Upper lobe of right lung (tissue), 1 donor: ENCODE measurements at regions not wholly inside any gene's neighbourhood (a gene's known extent, or its start where the extent isn't known, plus 50 kb on each side); places are given as distances from the start of the nearest gene placed in this dataset.

Experiments
- ATAC-seq: fragments of 200-7000 bp; cut with Tn5 transposase; one replicate; pipeline ENCODE4 v1.9.1; 2020; ENCODE audit warnings: mild to moderate bottlenecking, moderate library complexity
- DNase-seq: peaks from one replicate; pipeline ENCODE4 v3.0.0-alpha.2; 2020
- H3K27ac ChIP-seq: fragments of 200-600 bp; one replicate; pipeline ENCODE4 v1.8.0; 2022
- H3K27me3 ChIP-seq: fragments of 200-600 bp; one replicate; pipeline ENCODE4 v1.8.0; 2022; ENCODE audit warnings: mild to moderate bottlenecking
- H3K36me3 ChIP-seq: fragments of 200-600 bp; one replicate; pipeline ENCODE4 v1.8.0; 2022
- H3K4me1 ChIP-seq: fragments of 200-600 bp; one replicate; pipeline ENCODE4 v1.8.0; 2022
- H3K4me3 ChIP-seq: fragments of 200-600 bp; one replicate; pipeline ENCODE4 v1.8.0; 2022; ENCODE audit warnings: mild to moderate bottlenecking
- H3K9me3 ChIP-seq: fragments of 200-600 bp; one replicate; pipeline ENCODE4 v1.8.0; 2022
- intact Hi-C: fragments of 100-400 bp; cut with DNase I; formaldehyde crosslinking; loops from one replicate; pipeline ENCODE4 v1.11.0; 2022
- TF ChIP-seq, protein P1 (sequence below): fragments of 200-600 bp; IDR thresholded peaks from one replicate; pipeline ENCODE4 v1.8.0; 2022; ENCODE audit warnings: antibody characterized with exemption
- donor health status: DM: no; HTN: yes; CAD: no; lungs with severe emphysema.

DNA sequence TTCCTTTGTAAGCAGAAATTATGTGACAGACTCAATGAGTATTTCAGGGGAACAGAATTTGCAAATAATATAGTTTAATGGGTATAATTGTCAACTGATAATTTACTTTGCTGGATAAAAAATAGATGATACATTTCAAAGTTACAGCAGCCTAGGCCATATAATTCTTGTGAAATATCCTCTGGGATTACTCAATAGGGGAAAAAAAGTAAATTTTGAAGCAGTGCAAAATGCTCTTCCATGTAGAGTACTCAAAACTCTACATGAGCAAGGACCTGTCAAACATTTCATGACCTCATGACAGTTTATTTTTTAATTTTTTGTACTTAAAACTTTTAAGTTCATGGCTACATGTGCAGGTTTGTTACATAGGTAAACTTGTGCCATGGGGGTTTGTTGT lies 163.3 kb downstream of the DACT1 start:
- Histone ChIP-seq H3K4me3 (no peak overlapping the region), H3K9me3 (no peaks in the 10 kb centered on the region), H3K4me1 (no peaks in the 10 kb centered on the region), H3K27ac (no peak overlapping the region), H3K36me3 (no peaks in the 10 kb centered on the region), H3K27me3 (no peaks in the 10 kb centered on the region)
- no peak for DNase-seq
- no peak for ATAC-seq
- intact Hi-C loops: no loop called here
- TF ChIP-seq, protein P1, sequence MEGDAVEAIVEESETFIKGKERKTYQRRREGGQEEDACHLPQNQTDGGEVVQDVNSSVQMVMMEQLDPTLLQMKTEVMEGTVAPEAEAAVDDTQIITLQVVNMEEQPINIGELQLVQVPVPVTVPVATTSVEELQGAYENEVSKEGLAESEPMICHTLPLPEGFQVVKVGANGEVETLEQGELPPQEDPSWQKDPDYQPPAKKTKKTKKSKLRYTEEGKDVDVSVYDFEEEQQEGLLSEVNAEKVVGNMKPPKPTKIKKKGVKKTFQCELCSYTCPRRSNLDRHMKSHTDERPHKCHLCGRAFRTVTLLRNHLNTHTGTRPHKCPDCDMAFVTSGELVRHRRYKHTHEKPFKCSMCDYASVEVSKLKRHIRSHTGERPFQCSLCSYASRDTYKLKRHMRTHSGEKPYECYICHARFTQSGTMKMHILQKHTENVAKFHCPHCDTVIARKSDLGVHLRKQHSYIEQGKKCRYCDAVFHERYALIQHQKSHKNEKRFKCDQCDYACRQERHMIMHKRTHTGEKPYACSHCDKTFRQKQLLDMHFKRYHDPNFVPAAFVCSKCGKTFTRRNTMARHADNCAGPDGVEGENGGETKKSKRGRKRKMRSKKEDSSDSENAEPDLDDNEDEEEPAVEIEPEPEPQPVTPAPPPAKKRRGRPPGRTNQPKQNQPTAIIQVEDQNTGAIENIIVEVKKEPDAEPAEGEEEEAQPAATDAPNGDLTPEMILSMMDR: no peak

- intact Hi-C loops: no loop called here
- ATAC-seq (peak; percentile 58), DNase-seq (no peak)
- TF ChIP-seq, protein P1: no peak
- Histone ChIP-seq H3K4me1 (peaks cover 3% of the 10 kb centered on the region), H3K36me3 (no peaks in the 10 kb centered on the region), H3K27ac (no peak overlapping the region), H3K9me3 (no peaks in the 10 kb centered on the region), H3K27me3 (no peaks in the 10 kb centered on the region), H3K4me3 (no peak overlapping the region)
These were observed 167.3 kb downstream of the DACT1 start for GRCh38 chr14:58805057-58805456.

GRCh38 chr14:58805605-58806409 lies 168.0 kb downstream of the DACT1 start:
- TF ChIP-seq, protein P1: no peak
- no peak for ATAC-seq
- H3K27me3 ChIP-seq: no peaks in the 10 kb centered on the region
- peaks cover 3% of the 10 kb centered on the region for H3K4me1 ChIP-seq
- no peak for DNase-seq
- H3K36me3 ChIP-seq: no peaks in the 10 kb centered on the region
- H3K9me3 ChIP-seq: no peaks in the 10 kb centered on the region
- intact Hi-C loops: no loop called here
- H3K27ac ChIP-seq: no peak overlapping the region
- no peak overlapping the region for H3K4me3 ChIP-seq

GRCh38 chr14:58807191-58807590 lies 169.4 kb downstream of the DACT1 start:
- intact Hi-C loops: no loop called here
- H3K4me3 ChIP-seq: no peak overlapping the region
- ATAC-seq (no peak), DNase-seq (no peak)
- H3K36me3 ChIP-seq: no peaks in the 10 kb centered on the region
- H3K4me1 ChIP-seq: peaks cover 3% of the 10 kb centered on the region
- TF ChIP-seq, protein P1: no peak
- no peak overlapping the region for H3K27ac ChIP-seq
- H3K27me3 ChIP-seq: no peaks in the 10 kb centered on the region
- no peaks in the 10 kb centered on the region for H3K9me3 ChIP-seq

- ATAC-seq: no peak
- Histone ChIP-seq H3K27ac (no peak overlapping the region), H3K4me1 (peaks cover 3% of the 10 kb centered on the region), H3K27me3 (no peaks in the 10 kb centered on the region), H3K9me3 (no peaks in the 10 kb centered on the region), H3K4me3 (no peak overlapping the region), H3K36me3 (no peaks in the 10 kb centered on the region)
- intact Hi-C loops: no loop called here
- no peak for DNase-seq
- TF ChIP-seq, protein P1: no peak
These were observed 171.1 kb downstream of the DACT1 start for GRCh38 chr14:58808828-58809227.
